H1 (cell line): ENCODE measurements at regions not wholly inside any gene's neighbourhood (a gene's known extent, or its start where the extent isn't known, plus 50 kb on each side); places are given as distances from the start of the nearest gene placed in this dataset.

Experiments
- CTCF ChIA-PET: fragments of 300-600 bp; sonication (Branson Sonifier 250); formaldehyde crosslinking; loops from one replicate; lab custom pipeline; 2021; ENCODE audit not compliant: partially characterized antibody; lab: Charles Lee
- POLR2A ChIA-PET: fragments of 300-600 bp; sonication (Branson Sonifier 250); formaldehyde crosslinking; loops from one replicate; lab custom pipeline; 2021; ENCODE audit warnings: inconsistent platforms; ENCODE audit not compliant: partially characterized antibody; lab: Charles Lee
- DNase-seq, 2 experiments: peaks; one replicate each; pipeline versions ENCODE4 v3.0.0 to v3.0.0-alpha.2; 2010 to 2022; ENCODE audit warnings: low spot score in 2 of 2, low read depth in 1 of 2, mixed read lengths in 1 of 2
- FAIRE-seq: peaks from 2 replicates; lab custom pipeline; 2011; peaks lifted over from hg19 to GRCh38; lab: Jason Lieb, UNC
- H2AFZ ChIP-seq: 2 replicates; pipeline ENCODE4 v1.8.1; 2012; ENCODE audit warnings: low read length, inconsistent platforms
- H2AK5ac ChIP-seq: 2 replicates; pipeline ENCODE4 v1.6.1; 2013; ENCODE audit warnings: low read depth, low read length
- H2BK120ac ChIP-seq: replicated peaks from 2 replicates; pipeline ENCODE3; 2013; ENCODE audit warnings: low read depth, low read length, inconsistent platforms
- H2BK12ac ChIP-seq: 2 replicates; pipeline ENCODE4 v1.6.1; 2013; ENCODE audit warnings: low read depth, low read length
- H2BK15ac ChIP-seq: 2 replicates; pipeline ENCODE4 v1.6.1; 2013; ENCODE audit warnings: low read length
- H2BK20ac ChIP-seq: 2 replicates; pipeline ENCODE4 v1.6.1; 2013; ENCODE audit warnings: low read length
- H2BK5ac ChIP-seq: 2 replicates; pipeline ENCODE4 v1.6.1; 2013; ENCODE audit warnings: low read depth, low read length
- H3K14ac ChIP-seq: 2 replicates; pipeline ENCODE4 v1.6.1; 2013; ENCODE audit warnings: inconsistent platforms; ENCODE audit not compliant: insufficient read length
- H3K18ac ChIP-seq: 2 replicates; pipeline ENCODE4 v1.6.1; 2013; ENCODE audit warnings: low read length; ENCODE audit errors: extremely low read depth
- H3K23ac ChIP-seq: 2 replicates; pipeline ENCODE4 v1.6.1; 2013; ENCODE audit warnings: inconsistent platforms; ENCODE audit not compliant: insufficient read length
- H3K23me2 ChIP-seq: 2 replicates; pipeline ENCODE4 v1.6.1; 2013; ENCODE audit warnings: low read depth, low read length
- H3K27ac ChIP-seq: 2 replicates; pipeline ENCODE4 v1.6.1; 2011; ENCODE audit warnings: low read depth, low read length, inconsistent platforms
- H3K27me3 ChIP-seq, 4 experiments: replicated peaks in 1 of 4; 1 replicate in 1 of 4; 2 replicates in 3 of 4; pipeline versions ENCODE4 v1.6.1 to v1.8.1; 2011 to 2013; ENCODE audit warnings: low read length in 3 of 4, mild to moderate bottlenecking in 3 of 4, inconsistent platforms in 2 of 4, mixed read lengths in 2 of 4, moderate library complexity in 1 of 4; ENCODE audit not compliant: control insufficient read depth in 3 of 4, insufficient read depth in 3 of 4; ENCODE audit errors: extremely low read depth in 1 of 4
- H3K36me3 ChIP-seq, 4 experiments: 2 replicates each; pipeline versions ENCODE4 v1.6.1 to v1.8.1; 2011 to 2013; ENCODE audit warnings: mild to moderate bottlenecking in 4 of 4, low read length in 3 of 4, moderate library complexity in 2 of 4, control low read depth in 1 of 4, inconsistent platforms in 1 of 4; ENCODE audit not compliant: insufficient read depth in 4 of 4, control insufficient read depth in 2 of 4
- H3K4ac ChIP-seq: replicated peaks from 2 replicates; pipeline ENCODE3; 2013; ENCODE audit warnings: low read length, low read depth, mixed read lengths, inconsistent platforms; ENCODE audit not compliant: insufficient read length
- H3K4me1 ChIP-seq, 4 experiments: replicated peaks in 1 of 4; 1 replicate in 1 of 4; 2 replicates in 3 of 4; pipeline versions ENCODE4 v1.6.1 to v1.8.1; 2011 to 2013; ENCODE audit warnings: low read length in 3 of 4, inconsistent platforms in 2 of 4, mixed read lengths in 1 of 4; ENCODE audit not compliant: insufficient read depth in 4 of 4, control insufficient read depth in 3 of 4
- H3K4me2 ChIP-seq, 2 experiments: 2 replicates each; pipeline versions ENCODE4 v1.6.1 to v1.8.1; 2011 to 2013; ENCODE audit warnings: low read depth in 2 of 2, low read length in 2 of 2, control low read depth in 1 of 2, inconsistent platforms in 1 of 2, mild to moderate bottlenecking in 1 of 2; ENCODE audit not compliant: insufficient read depth in 1 of 2
- H3K4me3 ChIP-seq, 4 experiments: fragments of 200-600, 300-600 bp in 1 of 4; sonication (generic), shearing (Covaris generic), sonication (Bioruptor Twin) in 1 of 4; 2 replicates each; pipeline versions ENCODE4 v1.5.1 to v1.8.1; 2011 to 2016; ENCODE audit warnings: low read length in 4 of 4, low read depth in 3 of 4, control low read depth in 2 of 4, inconsistent platforms in 2 of 4, mild to moderate bottlenecking in 2 of 4, mixed read lengths in 1 of 4, moderate library complexity in 1 of 4; ENCODE audit not compliant: insufficient read depth in 2 of 4; ENCODE audit errors: extremely low read depth in 1 of 4
- H3K56ac ChIP-seq: replicated peaks from 2 replicates; pipeline ENCODE3; 2013; ENCODE audit warnings: low read depth, mild to moderate bottlenecking, mixed read lengths, low read length, inconsistent platforms; ENCODE audit not compliant: insufficient read length
- H3K79me1 ChIP-seq: 2 replicates; pipeline ENCODE4 v1.6.1; 2013; ENCODE audit warnings: low read depth, low read length, control low read depth
- H3K79me2 ChIP-seq, 2 experiments: 2 replicates each; pipeline versions ENCODE4 v1.6.1 to v1.8.1; 2012 to 2013; ENCODE audit warnings: low read length in 2 of 2, mild to moderate bottlenecking in 2 of 2, inconsistent platforms in 1 of 2; ENCODE audit not compliant: insufficient read depth in 2 of 2, control insufficient read depth in 1 of 2
- H3K9ac ChIP-seq, 4 experiments: replicated peaks in 1 of 4; 1 replicate in 1 of 4; 2 replicates in 3 of 4; pipeline versions ENCODE4 v1.6.1 to v1.8.1; 2011 to 2013; ENCODE audit warnings: low read depth in 3 of 4, low read length in 3 of 4, control low read depth in 2 of 4, mild to moderate bottlenecking in 2 of 4, moderate library complexity in 2 of 4, inconsistent platforms in 1 of 4; ENCODE audit errors: extremely low read depth in 1 of 4
- H3K9me3 ChIP-seq, 2 experiments: 2 replicates each; pipeline versions ENCODE4 v1.6.1 to v1.8.1; 2012 to 2013; ENCODE audit warnings: mild to moderate bottlenecking in 2 of 2, moderate library complexity in 2 of 2, control low read depth in 1 of 2, inconsistent platforms in 1 of 2, low read depth in 1 of 2, low read length in 1 of 2, mixed read lengths in 1 of 2; ENCODE audit not compliant: insufficient read depth in 2 of 2
- H4K20me1 ChIP-seq, 2 experiments: replicated peaks in 1 of 2; 2 replicates each; pipeline versions ENCODE3 to v1.8.1; 2011 to 2013; ENCODE audit warnings: inconsistent platforms in 2 of 2, low read length in 2 of 2, mild to moderate bottlenecking in 1 of 2; ENCODE audit not compliant: insufficient read depth in 2 of 2, control insufficient read depth in 1 of 2
- H4K5ac ChIP-seq: 2 replicates; pipeline ENCODE4 v1.6.1; 2013; ENCODE audit warnings: low read length, low read depth, mixed read lengths, inconsistent platforms; ENCODE audit not compliant: insufficient read length
- H4K8ac ChIP-seq: 2 replicates; pipeline ENCODE4 v1.8.0; 2013; ENCODE audit warnings: mild to moderate bottlenecking, moderate library complexity, low read length, inconsistent platforms; ENCODE audit not compliant: insufficient read depth; ENCODE audit errors: extremely low read depth
- H4K91ac ChIP-seq: replicated peaks from 2 replicates; pipeline ENCODE3; 2013; ENCODE audit warnings: low read length, mixed read lengths, inconsistent platforms; ENCODE audit not compliant: insufficient read length
- KDM5A ChIP-seq: fragments of 200-600 bp; IDR thresholded peaks from 2 replicates; pipeline ENCODE4 v1.7.1; 2012; ENCODE audit warnings: mild to moderate bottlenecking, low read length, inconsistent platforms, mixed read lengths
- WGBS, 2 experiments: shearing (Covaris generic) in 1 of 2; methylation state at CpG; one replicate each; pipeline versions ENCODE4 v1.1.6 to v1.1.7; 2013 to 2015; ENCODE audit warnings: low lambda C conversion rate in 2 of 2, mixed read lengths in 2 of 2, inconsistent platforms in 1 of 2, low coverage in 1 of 2, missing lambda C conversion rate in 1 of 2; ENCODE audit not compliant: insufficient replicate concordance in 2 of 2, insufficient coverage in 1 of 2, insufficient read length in 1 of 2; ENCODE audit errors: extremely low coverage in 1 of 2, missing lambda C conversion rate in 1 of 2; 5-methylcytosine and 5-hydroxymethylcytosine counted together

GRCh38 chr4:83178029-83178428 is 63.5 kb upstream of the PLAC8 start:
- H2BK20ac ChIP-seq: no peak overlapping the region
- no peak overlapping the region for H2BK15ac ChIP-seq
- 46% methylated on average over 2 of the region's 2 CpGs; no CpG with 5 or more reads in 1 of the 2 experiments for WGBS, 2 experiments
- H3K79me2 ChIP-seq: no peaks in the 10 kb centered on the region
- H3K9me3 ChIP-seq: peaks cover 0 to 3% of the 10 kb centered on the region in 2 experiments; a peak in 1 of 4 replicates
- H2BK12ac ChIP-seq: no peak overlapping the region
- FAIRE-seq: no peak
- no peak overlapping the region for H3K27ac ChIP-seq
- no peaks in the 10 kb centered on the region for H3K36me3 ChIP-seq
- no peak overlapping the region for H3K18ac ChIP-seq
- H3K4me1 ChIP-seq: no peaks in the 10 kb centered on the region
- no peak overlapping the region for H2AFZ ChIP-seq
- H3K14ac ChIP-seq: no peak overlapping the region
- no peak overlapping the region for H3K4ac ChIP-seq
- no peak overlapping the region for H3K4me2 ChIP-seq
- H3K27me3 ChIP-seq: no peaks in the 10 kb centered on the region
- no peak overlapping the region for H3K56ac ChIP-seq
- H4K91ac ChIP-seq: no peak overlapping the region
- DNase-seq: no peak
- no peak overlapping the region for H2BK120ac ChIP-seq
- H4K5ac ChIP-seq: no peak overlapping the region
- no peak overlapping the region for H3K23ac ChIP-seq
- POLR2A ChIA-PET: no interaction called here
- H3K23me2 ChIP-seq: no peaks in the 10 kb centered on the region
- H2BK5ac ChIP-seq: no peak overlapping the region
- no peaks in the 10 kb centered on the region for H4K20me1 ChIP-seq
- H3K4me3 ChIP-seq: no peak overlapping the region
- H4K8ac ChIP-seq: no peak overlapping the region
- H3K9ac ChIP-seq: no peak overlapping the region
- H2AK5ac ChIP-seq: no peak overlapping the region
- CTCF ChIA-PET: interaction anchor here (1.2 kb wide), 1 partner anchor 73 kb away, joined by 3 read pairs; no protein-coding TSS in a partner anchor
- no peaks in the 10 kb centered on the region for H3K79me1 ChIP-seq
- TF ChIP-seq KDM5A: no peak
